Activated T-cell treated with anti-CD3 and anti-CD28 coated beads for 24 hours (primary cell): ENCODE measurements at regions not wholly inside any gene's neighbourhood (a gene's known extent, or its start where the extent isn't known, plus 50 kb on each side); places are given as distances from the start of the nearest gene placed in this dataset.

ENCODE experiments used
- DNase-seq: peaks from one replicate; pipeline ENCODE4 v3.0.0-alpha.2; 2020; ENCODE audit warnings: low read depth

DNA sequence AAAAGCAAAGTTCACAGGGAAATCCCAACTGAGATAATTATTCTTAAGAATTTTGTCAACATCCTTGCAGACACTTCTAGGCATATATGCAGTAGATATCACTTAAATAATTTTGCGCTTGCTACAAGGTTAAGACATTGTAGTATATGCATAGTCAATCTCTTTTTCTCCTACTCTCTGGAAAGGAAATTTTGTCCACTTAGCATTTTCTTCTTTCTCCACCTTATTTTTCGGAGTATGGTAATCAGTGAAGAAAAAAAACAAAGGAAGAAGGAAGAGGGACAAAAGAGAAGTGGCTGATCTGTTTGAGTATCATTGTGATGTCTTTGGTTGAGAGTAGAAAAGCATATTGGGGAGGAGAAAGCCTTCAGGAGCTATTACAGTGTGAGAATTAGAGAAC, 104.6 kb downstream of the LACC1 start:
- DNase-seq: no peak

DNA sequence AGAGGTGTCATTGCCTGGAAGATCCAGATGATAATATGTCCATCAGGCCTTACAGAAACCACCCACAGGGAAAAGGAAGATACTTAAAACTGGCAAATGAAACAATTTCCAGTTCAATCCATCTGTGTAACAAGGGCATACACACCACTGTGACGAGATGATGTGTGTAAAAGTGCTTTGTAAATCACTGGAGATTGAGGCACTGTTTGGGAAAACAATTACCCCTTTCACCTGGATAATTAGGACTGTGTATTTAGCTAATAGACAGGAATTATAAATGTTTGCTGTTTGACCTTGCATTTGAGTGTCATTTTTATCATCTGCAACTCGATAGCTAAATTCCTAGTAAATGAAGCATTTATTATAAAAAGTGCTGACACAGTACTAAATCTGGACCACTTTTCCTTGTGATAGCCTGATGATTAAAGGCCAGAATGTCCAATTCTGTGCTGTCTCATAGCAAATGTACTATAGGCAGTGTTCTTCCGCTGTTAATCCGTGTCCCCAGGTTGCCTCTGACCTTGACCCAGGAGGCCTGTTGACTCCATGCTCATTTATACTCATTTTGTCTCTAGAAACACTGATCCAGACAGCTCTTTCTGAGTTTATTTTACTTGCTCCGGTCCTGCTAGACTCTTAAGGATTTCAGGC, 105.8 kb downstream of the LACC1 start:
- DNase-seq: no peak

DNA sequence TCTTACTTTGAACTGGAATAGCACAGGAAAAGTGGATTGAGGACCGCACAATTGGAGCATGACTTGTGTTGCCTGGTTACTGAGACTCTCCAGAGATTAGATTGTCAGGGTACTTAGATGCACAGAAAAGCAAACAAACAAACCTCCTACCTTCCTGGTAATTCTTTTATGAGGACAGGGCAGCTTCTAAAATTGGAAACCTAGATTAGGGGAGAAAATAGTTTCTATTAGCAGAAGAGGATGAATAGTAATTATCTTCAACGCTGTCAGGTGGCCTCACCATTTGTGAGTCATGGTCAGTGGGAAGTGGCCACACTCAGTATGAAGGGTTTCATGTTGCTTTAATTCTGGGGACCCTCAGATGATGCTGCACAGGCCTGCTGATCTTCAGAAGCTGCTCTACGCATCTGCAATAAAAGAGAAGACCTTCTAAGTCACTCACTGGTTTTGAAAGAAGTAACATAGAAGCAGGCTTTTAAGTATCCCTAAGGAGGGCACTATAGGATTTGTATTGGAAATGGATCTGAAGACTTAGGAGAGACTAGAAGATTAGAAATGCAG, 106.8 kb downstream of the LACC1 start:
- DNase-seq: no peak

DNA sequence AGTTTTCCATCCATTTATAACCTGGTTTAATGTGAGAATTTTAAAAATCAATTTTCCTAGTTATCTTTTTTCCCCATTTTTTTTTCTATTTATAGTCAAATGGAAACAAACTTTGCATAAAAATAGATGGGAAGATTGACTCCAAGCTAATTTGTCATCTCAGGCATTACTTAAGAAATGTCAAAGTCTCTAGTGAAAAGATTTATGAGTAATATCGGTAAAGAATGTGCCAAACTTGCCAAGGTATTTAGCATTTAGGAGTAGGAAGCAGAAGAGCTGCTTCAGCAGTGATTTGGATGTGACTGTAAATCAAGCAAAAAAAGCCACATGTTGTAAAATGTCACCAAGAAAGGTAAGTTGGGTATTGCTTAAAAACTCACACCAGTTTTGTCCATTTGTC, 108.6 kb downstream of the LACC1 start:
- DNase-seq: no peak

DNA sequence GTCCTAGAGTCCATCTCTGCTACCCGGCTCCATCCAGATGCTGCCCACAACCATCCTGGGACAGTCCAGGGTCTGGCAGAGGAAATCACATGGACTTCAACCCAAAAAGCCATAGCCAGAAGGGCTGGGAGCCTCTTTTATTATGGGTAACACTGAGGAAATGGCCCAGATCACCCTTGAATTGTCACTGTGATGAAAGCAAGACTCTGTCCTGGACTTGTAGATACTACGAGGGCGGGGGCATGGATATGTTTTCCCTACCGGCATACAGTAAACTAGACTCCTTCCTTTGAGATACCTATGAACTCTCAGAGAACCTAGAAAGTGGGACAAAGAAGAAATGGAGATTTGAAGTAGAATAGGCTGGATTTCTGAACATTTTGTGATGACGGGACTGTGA, 110.3 kb downstream of the LACC1 start:
- DNase-seq: no peak

DNA sequence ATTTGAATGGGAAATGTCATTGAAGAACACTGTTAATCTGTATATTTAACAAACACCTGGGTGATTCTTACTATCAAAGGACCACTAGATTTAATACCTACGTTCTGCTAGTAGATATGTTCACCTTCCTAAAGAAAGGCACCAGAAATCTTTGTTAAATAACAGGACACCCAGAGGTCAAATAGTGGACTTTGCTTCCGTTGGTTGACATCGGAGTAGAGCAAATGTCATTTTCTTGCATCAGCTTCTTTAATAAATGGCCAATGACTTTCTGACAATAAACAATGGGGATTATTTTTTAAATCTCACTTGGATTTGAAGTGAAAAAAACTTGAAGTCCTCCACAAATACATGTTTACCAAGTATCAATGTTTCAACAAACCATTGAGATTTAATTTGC, 111.1 kb downstream of the LACC1 start:
- no peak for DNase-seq

DNA sequence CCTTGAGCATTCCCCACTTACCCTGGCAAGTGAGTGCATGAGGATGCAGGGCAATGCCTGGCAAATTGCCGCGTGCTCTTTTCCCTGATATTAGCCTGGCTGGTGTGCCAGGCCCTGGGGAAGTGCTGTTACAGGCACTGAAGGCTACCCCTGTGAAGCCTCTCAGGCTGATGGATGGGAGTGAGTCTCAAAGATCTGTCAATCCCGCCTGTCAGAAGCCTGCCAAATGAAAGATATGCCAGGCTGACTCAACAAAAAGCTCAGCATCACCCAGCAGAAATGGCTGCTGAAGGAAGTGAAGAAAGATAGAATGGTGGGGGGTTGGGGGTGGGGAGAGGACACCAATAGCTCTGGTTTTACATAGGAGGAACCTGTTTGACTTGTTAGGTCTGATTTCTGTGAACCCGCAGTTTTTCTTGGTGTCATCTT, 112.1 kb downstream of the LACC1 start:
- DNase-seq: no peak

DNA sequence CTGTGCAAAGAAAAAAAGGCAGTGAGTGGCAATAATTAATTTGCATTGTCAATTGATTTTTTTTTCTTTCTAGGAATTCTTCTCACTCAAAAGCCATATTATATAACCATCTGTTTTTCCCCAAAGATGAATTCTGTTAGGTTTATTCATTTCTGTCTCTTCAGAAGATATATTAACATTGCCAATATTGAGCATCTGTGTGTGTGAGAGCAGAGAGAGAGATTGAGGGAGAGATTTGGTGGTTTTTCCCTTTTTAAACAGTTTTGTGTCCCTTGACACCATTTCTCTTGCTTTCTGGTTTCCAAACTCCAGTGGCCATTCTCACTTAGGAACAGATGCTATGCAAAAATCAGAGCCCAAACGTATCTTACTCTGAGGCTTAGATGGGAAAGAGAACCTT, 112.5 kb downstream of the LACC1 start:
- no peak for DNase-seq

DNA sequence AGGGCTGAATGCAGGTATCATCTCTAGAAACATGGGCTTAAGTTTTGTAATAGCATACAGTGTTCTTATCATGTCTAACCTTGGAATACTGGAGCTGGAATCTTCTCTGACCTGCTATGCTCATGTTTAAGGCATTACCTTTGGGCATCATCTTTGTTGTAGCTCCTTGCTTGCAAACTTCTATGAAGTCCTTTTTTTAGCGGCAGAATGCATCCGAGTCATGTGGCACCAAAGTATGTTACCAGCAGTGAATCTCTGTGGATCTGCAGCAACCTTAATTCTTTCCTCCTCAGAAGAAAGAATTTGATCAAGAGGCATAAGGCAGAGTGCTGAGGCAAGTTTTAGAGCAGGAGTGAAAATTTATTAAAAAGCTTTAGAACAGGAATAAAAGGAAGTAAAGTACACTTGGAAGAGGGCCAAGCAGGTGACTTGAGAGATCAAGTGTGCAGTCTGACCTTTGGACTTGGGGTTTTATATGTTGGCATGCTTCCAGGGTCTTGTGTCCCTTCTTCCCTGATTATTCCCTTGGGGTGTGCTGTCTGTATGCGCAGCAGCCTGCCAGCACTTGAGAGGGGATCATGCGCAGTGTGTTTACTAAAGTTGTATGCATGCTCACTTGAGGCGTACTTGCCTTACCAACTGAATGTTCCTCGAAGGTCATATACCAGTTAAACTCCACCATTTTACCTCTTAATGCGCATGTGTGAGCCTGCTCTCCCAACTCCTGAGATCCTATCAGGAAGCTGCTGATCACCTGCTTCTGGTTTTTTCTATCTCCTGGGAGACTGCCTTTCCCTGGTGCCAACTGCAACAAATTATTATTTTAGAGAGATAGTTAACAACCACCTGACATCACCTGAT, 115.5 kb downstream of the LACC1 start:
- no peak for DNase-seq

DNA sequence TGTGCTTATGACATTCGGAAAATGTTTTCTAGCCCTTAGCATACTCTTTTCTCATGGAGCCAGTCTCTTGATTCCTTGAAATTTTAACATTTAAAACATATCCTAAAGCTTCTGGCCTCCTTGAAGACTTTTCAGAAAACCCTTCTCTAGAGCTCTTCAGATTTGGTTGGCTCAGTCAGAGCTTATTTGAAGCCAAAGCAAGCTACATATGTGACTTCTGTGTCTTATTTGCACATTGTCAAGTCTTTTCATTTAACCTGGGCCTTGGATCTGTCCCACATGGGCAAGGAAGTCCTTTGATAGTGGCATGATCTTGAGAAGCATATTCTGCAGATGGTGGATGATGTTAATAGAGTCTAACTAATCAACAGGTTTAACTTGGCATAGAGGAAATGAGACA, 116.5 kb downstream of the LACC1 start:
- no peak for DNase-seq

DNA sequence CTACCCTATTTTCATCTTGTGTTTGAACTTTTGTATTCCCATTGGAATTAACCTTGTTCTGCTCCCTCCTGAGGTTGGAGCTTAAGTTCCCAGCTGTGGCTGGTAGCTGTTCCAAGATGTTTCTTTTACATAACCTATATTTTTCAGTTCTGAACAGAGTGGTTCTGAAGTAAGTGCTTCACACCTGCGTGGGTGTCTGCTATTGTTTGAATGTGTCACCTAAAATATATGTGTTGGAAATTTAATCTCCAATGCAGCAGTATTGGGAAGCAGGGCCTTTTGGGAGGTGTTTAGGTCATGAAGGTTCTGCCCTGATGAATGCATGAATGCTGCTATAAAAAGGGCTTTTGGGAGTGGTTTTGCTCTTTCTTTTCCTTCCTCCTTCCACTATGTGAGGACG, 123.8 kb downstream of the LACC1 start:
- DNase-seq: no peak

DNA sequence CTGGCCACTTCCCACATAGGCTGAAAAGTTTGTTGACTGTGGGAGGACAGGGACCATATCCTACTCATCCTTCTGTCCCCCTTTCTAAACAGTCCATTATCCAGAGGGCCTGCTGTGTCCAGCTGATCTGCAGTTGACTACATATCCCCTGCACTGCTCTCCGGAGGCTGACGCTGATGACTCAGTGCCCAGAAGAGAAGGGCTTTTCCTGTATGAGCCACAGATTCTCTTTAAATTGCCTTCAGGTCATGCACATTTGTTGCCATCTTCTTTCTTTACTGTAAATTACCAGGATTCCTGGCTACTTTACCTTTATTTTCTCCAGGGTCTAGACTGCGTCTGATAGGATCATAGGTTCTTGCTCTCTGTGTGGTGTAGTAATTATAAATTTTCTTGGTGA, 125.2 kb downstream of the LACC1 start:
- no peak for DNase-seq

DNA sequence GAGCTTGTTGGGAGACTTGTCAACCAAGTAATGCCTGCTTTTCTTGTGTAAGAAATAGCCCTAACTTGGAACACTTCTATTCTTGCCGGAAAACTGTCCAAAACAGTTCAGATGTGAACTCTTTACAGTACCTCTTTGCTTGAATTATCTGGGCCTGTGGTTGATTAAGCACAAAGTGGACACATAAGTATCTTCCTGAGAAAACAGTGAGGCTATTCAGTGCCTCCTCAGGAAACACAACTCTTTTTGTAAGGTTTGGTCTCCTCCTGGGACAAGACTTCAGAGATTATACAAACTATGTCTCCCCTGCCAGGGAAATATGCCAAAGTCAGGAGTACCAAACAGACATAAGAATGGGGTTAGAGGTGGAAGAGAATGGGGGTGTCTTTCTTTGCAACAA, 127.7 kb downstream of the LACC1 start:
- DNase-seq: no peak

DNA sequence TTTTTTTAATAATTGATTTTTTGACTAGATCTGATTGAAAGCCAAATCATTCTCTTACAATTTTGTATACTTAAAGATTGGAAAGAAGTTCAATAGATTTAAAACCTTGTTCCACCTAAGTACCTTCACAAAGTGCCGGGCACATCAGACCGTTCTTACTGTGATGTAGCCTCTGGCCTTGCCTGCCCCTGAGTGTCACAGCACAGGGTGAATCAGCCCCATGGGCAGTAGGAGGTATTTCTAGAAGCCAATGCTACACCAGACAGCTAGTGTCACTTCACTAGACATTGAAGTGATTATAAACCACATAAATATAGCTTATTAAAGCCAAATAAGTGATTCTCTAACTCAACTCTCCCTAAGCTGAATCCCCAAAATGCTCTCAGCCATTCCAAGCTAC, 131.3 kb downstream of the LACC1 start:
- DNase-seq: no peak

DNA sequence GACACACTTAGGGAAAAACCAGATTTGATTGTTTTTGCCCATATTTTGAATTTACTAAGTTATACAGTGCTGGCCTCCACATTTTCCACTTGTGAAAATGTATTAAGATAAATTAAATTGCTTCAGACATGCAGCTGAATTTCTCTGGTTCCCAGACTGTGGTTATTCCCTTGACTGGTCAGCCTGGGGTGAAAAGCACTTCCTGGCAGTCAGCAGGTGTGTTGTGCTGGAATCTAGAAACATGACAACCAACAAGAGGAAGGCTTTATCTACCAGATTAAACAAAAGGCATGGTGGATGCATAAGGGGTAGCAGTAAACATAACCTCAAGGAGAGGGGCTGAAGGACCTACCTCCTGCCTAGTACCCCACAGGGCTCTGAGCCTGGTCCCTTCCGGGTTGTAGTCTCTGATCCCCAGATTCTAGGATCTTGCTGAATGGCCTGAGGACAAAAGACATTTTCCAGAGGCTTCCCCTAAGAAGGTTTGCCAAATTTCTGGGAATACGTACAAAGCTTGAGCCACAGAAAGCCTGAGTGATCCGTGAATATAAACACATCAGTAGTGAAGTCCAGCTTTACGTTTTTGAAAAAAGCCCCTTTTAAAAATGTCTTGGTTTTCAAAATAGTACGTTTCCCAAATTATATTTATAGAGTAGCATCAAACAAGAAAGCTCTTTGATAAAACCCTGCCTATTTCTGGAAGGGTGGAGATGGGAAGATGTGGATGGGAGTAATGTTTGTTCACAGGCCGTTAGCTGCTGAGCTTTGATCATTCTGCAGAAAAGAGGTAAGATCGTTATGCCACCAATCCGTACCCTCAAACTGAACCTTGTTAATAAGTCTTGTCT, 133.4 kb downstream of the LACC1 start:
- DNase-seq: no peak

DNA sequence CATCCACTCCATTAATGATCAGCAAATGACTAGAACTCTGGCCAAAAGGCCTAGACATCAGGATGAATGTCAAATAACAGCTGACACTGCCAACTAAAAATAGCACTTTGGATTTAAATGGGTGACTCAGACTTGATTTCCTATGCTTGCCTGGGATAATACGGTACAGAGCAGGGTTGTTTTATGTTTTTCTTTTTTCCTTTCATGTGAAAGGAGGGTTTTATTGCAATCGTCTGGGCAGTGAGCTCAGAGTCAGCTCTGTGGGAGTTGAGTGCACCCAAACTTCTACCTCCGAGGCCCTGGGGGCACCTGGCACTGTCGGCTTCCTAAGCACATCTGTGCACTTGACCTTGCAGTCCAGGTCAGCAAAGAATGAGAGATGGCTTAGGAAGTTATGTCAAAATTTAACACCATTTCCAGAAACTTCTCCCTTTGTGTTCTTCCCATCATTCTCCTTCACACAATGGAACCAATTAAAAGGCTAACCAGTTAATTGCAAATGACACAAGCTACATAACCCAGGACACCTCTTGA, 134.1 kb downstream of the LACC1 start:
- DNase-seq: no peak

DNA sequence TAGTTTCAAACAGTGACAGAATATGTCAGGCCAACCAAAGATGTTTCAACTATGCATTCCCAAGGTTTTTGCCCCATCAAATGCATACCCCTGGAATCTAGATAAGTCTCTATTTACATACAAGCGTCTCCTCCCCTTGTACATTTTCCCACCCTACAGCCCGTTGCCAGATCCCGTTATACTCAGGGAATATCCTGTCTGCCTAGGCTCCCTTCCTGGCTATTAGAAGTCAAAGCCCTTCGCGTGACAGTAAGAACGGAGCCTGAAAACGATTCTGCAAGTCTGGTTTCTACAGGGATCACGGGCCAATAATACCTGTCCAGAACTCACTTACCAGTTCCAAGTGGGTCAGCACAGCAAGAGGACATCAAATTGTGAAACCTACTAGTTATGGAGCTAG, 134.8 kb downstream of the LACC1 start:
- no peak for DNase-seq

DNA sequence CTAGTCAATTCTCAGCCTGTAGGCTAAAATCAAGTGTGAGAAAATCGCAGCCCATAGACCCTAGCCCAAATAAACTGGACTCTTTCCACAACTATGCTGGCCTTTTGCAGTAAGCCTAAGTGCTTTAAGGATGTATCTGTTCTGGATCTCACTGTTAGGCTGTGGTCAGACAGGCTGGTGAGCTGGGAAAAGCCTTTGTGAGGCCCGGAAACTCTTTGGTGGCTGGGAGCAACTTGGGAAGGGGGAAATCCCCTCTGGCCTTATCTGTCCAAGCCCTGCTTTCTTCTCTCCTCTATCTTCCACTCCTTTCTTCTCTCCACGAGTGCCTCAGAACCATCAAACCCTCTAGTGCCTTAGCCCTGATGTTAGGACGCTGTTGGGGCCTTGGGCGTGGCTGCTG, 135.4 kb downstream of the LACC1 start:
- DNase-seq: no peak

DNA sequence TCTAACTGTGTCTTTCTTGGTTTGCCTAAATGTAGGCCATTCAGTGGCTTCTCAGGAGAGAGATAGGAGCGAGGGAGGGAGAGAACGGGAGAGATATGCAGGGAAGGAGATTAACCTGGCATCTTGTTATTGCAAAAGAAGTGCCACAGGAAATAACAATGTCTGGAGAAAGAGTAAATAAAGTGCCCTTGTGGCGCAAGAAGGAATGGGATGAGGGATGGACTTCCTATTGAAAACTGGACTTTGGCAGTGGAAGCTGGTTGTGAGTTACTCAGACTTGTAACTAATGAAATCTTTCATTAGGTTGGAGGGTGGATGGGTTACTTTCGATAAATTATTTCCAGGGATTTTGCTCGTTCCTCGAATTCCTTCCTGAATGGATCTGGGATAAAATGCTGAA, 136.1 kb downstream of the LACC1 start:
- no peak for DNase-seq

DNA sequence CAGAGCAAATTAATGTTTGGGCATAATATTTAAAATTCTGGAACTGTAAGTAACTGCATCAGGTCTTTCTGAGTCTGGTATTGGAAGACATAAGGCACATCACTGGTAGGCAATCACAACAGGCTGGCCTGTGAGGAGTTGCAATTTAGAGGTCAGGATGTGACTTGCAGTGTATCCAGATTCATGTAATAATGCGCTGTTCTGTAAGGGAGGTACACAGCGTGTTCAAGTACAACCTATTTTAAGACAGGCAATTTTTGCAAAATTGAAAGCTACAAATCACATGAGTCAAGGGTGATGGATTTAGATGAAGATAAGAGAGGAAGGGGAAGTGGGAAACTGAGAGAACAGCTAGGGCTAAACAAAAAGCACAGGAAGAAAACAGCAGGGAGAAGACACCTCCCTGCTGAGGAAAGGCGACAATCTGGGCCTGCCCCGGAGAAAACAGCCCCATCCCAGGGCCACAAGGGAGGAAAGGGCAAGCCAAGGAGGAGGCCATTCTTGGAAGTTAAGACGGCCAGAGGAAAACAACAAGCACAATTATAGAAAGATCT, 138.1 kb downstream of the LACC1 start:
- no peak for DNase-seq

DNA sequence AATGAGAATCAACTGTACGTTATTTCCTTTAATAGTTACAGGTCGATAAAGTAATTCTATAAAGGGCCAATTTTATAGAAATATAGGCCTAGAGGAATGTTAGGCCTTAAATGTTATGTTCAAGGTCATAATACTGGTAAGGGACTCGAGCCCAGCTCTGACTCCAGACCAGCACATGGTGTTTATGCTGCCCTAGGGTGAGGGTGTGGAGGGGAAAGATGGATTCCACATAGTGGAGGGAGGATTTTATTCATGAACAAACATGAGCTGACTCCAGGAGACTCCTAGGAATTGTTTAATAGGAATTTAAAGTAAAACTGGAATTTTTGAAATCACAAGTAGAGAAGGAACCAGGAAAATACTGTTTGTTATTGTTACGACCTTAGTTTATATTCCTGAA, 139.9 kb downstream of the LACC1 start:
- DNase-seq: no peak

DNA sequence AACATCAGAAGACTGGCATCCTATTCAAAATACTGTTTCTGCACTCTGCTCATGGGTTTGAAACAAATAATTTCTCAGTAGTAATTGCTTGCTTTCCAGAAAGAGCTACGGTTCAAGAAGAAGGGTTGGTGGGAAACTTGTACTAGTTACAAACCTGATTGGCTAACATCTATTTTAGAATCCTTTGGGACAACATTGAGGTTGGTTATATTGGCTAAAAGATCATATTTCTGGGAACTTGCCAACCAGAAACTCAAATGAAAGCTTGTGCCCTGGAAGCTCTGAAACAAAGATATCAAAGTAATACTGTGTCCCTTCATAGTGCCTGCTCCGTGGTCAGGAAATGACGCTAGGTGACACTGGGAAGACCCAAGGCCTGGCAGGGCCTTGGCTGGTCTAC, 141.7 kb downstream of the LACC1 start:
- DNase-seq: no peak
